22Rv1 (cell line): ENCODE measurements at regions not wholly inside any gene's neighbourhood (a gene's known extent, or its start where the extent isn't known, plus 50 kb on each side); places are given as distances from the start of the nearest gene placed in this dataset.

ENCODE experiments used
- CTCF ChIP-seq: fragments of 450-650 bp; IDR thresholded peaks from 2 replicates; pipeline ENCODE4 v1.5.1; 2017; ENCODE audit warnings: mild to moderate bottlenecking
- ZFX ChIP-seq: fragments of 450-650 bp; IDR thresholded peaks from 2 replicates; pipeline ENCODE4 v1.6.1; 2017; ENCODE audit warnings: antibody characterized with exemption, borderline replicate concordance

- TF ChIP-seq CTCF (no peak), ZFX (no peak)
Observed at GRCh38 chr1:221865808-221866207, 123.9 kb upstream of the DUSP10 start.
